Sigmoid colon (tissue), 4 donors: ENCODE measurements at regions not wholly inside any gene's neighbourhood (a gene's known extent, or its start where the extent isn't known, plus 50 kb on each side); places are given as distances from the start of the nearest gene placed in this dataset.

Experiments used
- POLR2A ChIP-seq, 2 donors: fragments of 450-650 bp; IDR thresholded peaks; one replicate each; pipeline ENCODE4 v1.6.1; 2016; ENCODE audit warnings: antibody characterized with exemption in 2 of 2, mild to moderate bottlenecking in 2 of 2, moderate library complexity in 2 of 2
- POLR2AphosphoS5 ChIP-seq, 4 donors: sonication (generic); formaldehyde crosslinking; IDR thresholded peaks; one replicate each; pipeline ENCODE4 v1.6.1; 2017; ENCODE audit warnings: antibody characterized with exemption in 4 of 4

DNA sequence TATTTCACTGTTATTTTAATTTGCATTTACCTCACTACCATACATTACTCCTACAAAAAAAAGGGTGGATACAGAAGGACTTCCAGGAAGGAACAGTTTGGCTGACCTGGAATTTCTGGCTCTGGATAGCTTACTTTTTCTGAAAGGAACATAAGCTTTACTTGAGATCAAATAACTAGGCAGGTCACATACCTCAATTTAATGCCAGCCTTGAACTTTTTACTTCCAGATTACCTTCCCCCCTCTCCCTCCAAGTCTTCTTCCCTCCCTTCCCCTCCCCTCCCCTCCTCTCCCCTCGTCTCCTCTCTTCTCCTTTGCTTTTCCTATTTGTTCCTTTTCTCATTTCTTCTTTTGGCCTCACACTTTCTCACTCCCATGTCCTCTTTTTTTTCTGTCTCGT lies 659.2 kb upstream of the AADAT start:
- TF ChIP-seq POLR2AphosphoS5 (IDR thresholded peaks at IDR 0.05) (no peak), POLR2A (IDR thresholded peaks at IDR 0.05) (no peak)
